HG03558 (cell line): ENCODE measurements at regions not wholly inside any gene's neighbourhood (a gene's known extent, or its start where the extent isn't known, plus 50 kb on each side); places are given as distances from the start of the nearest gene placed in this dataset.
"Not testable (repeated sequence)": the region's sequence is repeated elsewhere in the genome, so short reads cannot be mapped to it uniquely, and the experiment has no call there.

Experiments
- ATAC-seq: cut with Tn5 transposase; IDR thresholded peaks from one replicate; pipeline ENCODE4 v1.9.1; 2021; ENCODE audit warnings: moderate number of reproducible peaks; ENCODE audit not compliant: unreplicated experiment; ENCODE audit errors: extremely low read depth

- ATAC-seq, result not testable (repeated sequence)
Observed at GRCh38 chr7:86375602-86376001, 268.1 kb upstream of the GRM3 start.

GRCh38 chr7:86372262-86372661 is 271.4 kb upstream of the GRM3 start:
- no peak for ATAC-seq

- no peak for ATAC-seq
Observed at GRCh38 chr7:86366946-86367345, 276.8 kb upstream of the GRM3 start.

- not testable (repeated sequence) for ATAC-seq
Observed at GRCh38 chr7:86340407-86340806, 303.3 kb upstream of the GRM3 start.

GRCh38 chr7:86339051-86339450 is 304.7 kb upstream of the GRM3 start:
- ATAC-seq, result no peak

- ATAC-seq, result no peak
Observed at GRCh38 chr7:86328801-86329433, 314.8 kb upstream of the GRM3 start.

GRCh38 chr7:86326847-86327246 is 316.9 kb upstream of the GRM3 start:
- ATAC-seq, result no peak

- no peak for ATAC-seq
Observed at GRCh38 chr7:86320889-86321288, 322.8 kb upstream of the GRM3 start.

GRCh38 chr7:86320341-86320740 is 323.4 kb upstream of the GRM3 start:
- ATAC-seq, result no peak

- no peak for ATAC-seq
Observed at GRCh38 chr7:86313842-86314241, 329.9 kb upstream of the GRM3 start.

GRCh38 chr7:86301301-86301700 is 342.4 kb upstream of the GRM3 start:
- ATAC-seq, result no peak

GRCh38 chr7:86295526-86295925 is 348.2 kb upstream of the GRM3 start:
- no peak for ATAC-seq

- no peak for ATAC-seq
Observed at GRCh38 chr7:86282014-86282682, 361.6 kb upstream of the GRM3 start.

- ATAC-seq, result no peak
Observed at GRCh38 chr7:86280150-86280549, 363.6 kb upstream of the GRM3 start.

GRCh38 chr7:86262781-86263180 is 380.9 kb upstream of the GRM3 start:
- ATAC-seq, result no peak

- no peak for ATAC-seq
Observed at GRCh38 chr7:86257894-86258293, 385.8 kb upstream of the GRM3 start.

- ATAC-seq, result no peak
Observed at GRCh38 chr7:86252406-86252805, 391.3 kb upstream of the GRM3 start.

GRCh38 chr7:86248977-86249376 is 394.7 kb upstream of the GRM3 start:
- no peak for ATAC-seq

- no peak for ATAC-seq
Observed at GRCh38 chr7:86243171-86243570, 400.5 kb upstream of the GRM3 start.

- no peak for ATAC-seq
Observed at GRCh38 chr7:86226191-86226590, 417.5 kb upstream of the GRM3 start.

GRCh38 chr7:86222806-86223205 is 420.9 kb upstream of the GRM3 start:
- ATAC-seq, result no peak

GRCh38 chr7:86214734-86215133 is 429.0 kb upstream of the GRM3 start:
- no peak for ATAC-seq
